GM12872 (cell line): ENCODE measurements at regions not wholly inside any gene's neighbourhood (a gene's known extent, or its start where the extent isn't known, plus 50 kb on each side); places are given as distances from the start of the nearest gene placed in this dataset.

Experiments used
- TF ChIP-seq, protein P1 (sequence below): IDR thresholded peaks from 3 replicates; pipeline ENCODE4 v1.5.1; 2011; ENCODE audit warnings: low read depth, mild to moderate bottlenecking, low read length, moderate library complexity; ENCODE audit not compliant: insufficient read depth

DNA sequence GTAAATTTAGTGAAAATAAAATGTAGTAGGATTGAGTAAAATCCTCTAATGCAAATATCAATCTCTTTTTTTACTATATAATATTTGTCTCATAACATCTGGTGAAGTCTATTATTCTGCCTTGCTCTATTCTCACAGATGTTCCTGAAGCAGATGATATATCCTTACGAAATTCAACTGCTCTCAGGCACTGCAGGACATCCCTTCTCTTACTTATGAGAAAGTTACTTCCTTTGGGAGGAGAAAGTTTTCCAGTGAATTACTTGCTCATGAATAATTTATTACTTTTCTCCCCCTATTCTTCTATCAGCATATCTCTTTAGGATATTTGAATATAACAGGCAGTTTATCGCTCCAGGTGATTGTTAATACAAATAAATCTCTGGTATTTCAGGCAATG lies 75.6 kb upstream of the AGA start:
- TF ChIP-seq, protein P1, sequence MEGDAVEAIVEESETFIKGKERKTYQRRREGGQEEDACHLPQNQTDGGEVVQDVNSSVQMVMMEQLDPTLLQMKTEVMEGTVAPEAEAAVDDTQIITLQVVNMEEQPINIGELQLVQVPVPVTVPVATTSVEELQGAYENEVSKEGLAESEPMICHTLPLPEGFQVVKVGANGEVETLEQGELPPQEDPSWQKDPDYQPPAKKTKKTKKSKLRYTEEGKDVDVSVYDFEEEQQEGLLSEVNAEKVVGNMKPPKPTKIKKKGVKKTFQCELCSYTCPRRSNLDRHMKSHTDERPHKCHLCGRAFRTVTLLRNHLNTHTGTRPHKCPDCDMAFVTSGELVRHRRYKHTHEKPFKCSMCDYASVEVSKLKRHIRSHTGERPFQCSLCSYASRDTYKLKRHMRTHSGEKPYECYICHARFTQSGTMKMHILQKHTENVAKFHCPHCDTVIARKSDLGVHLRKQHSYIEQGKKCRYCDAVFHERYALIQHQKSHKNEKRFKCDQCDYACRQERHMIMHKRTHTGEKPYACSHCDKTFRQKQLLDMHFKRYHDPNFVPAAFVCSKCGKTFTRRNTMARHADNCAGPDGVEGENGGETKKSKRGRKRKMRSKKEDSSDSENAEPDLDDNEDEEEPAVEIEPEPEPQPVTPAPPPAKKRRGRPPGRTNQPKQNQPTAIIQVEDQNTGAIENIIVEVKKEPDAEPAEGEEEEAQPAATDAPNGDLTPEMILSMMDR, result no peak

DNA sequence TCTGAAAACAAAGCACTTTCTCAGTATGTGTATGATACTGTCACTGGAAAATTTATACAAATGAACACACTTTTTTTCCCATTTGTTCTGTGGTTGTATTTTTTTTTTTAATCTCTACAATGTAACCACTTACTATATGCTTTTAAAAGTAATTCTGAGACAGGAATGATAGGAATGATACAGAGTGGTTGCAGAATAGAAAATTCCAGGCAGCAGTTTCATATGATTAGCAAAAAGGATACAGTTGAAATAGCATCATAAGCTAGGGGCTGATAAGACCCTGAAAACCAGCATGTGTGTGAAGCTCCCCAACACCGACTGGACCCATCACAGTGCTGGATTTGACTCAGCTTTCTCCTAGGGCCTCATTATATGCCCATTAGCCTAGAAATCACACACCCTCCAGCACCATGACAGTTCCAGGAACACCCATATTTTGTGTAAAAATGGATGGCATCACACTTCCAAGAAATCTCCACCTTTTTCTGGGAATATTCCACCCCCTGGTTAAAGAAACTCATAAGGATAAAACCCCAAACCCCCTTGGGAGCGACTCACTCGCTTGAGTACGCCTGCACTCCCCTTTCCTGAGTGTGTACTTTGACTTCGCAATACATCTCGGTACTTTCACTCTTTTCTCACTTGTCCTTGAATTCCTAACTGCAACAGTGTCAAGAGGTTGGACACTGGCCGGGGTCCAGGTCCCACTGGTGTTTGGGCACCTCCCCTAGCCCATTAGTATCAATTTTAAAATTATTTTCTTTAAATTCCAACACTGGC lies 77.4 kb upstream of the AGA start:
- TF ChIP-seq, protein P1, result no peak

DNA sequence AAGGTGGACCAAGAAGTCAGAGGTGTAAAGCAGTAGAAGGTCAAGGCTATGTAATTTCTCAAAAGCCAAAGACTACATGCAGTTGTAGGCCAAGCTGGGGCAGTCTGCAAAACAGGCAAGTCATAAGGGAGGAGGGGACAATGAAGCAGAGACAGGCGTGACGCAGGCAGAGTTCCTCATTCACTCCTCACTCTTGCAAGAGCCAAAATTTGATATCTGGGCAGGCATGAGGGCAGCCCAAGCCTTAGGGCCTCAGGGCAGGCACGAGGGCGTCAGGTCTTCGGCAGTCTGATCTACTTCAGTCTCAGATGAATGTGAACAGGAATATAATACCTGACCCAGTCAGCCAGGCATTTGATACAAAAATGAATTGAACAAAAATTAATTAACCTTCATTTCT lies 86.4 kb upstream of the AGA start:
- TF ChIP-seq, protein P1, result no peak

DNA sequence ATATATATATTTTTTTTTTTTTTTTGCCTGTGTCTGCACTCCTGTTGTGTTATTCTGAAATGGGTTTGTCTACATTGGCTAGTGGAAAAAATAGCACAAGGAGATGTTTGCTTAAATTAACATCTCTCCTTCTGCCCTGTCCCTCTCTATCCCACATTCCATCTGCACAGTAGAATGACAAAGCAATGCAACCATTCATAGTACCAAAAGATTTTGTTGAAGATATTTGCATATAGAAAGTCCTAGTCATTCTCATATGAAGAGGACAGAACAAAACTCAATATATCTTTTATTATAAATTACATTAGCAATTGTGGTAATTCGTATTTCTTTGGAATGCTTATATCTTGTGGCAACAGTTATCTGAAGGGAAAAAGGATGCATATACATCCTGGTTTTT lies 88.3 kb upstream of the AGA start:
- TF ChIP-seq, protein P1, result no peak

DNA sequence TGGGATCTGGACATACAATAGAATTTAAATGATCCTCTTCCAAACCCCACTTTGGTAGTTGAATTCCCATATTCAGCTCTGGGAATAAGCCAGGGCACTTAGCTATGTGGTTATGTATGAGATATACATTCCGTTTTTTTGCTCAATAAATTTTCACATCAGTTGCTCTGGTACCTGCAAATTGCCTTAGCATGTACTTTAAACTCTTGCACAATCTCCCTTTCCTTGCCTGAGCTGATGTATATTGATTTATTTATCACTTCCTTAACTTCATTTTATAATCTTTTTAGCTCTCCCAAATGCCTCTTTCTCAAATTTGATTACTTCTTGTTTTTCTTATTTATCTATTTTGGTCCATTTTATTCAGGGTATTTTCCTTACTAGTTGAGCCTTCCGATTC lies 90.1 kb upstream of the AGA start:
- TF ChIP-seq, protein P1, result no peak

DNA sequence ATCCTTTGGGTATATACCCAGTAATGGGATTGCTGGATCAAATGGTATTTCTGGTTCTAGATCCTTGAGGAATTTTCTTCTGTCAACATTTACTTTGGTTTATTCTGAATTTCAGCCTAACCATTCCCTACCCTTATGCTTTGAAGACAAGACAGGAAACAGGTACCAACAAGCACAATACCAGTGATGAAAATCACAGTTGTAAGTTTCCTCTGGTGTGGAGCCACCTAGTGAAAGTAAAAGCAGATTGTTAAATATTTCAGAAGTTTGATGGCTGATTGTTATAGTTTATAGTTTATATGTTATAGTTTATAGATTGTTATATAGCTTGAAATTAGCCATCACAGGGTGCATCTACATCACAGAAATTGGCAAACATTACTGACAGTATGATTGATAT lies 104.5 kb upstream of the AGA start:
- TF ChIP-seq, protein P1, result no peak

DNA sequence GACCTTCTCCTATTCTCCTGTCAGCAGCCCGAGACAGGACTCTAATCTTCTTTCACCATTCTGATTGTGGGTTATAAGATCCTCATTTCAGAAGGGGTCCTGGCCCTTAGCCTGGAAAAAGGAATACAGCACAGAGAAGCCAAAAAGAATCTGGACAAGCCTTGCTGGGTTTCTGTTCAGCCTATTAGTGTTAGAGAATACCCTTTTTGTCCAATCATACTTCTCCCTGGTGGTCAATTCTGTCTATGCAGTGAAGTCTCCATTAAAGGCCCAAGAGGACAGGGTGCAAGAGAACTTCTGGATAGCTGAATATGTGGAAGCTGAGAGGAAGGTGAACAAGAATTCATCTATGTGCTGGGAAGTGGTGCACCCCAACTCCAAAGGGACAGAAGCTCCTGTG lies 105.7 kb upstream of the AGA start:
- TF ChIP-seq, protein P1, result no peak
